Karpas-422 (cell line): ENCODE measurements at regions not wholly inside any gene's neighbourhood (a gene's known extent, or its start where the extent isn't known, plus 50 kb on each side); places are given as distances from the start of the nearest gene placed in this dataset.
"Not testable (repeated sequence)": the region's sequence is repeated elsewhere in the genome, so short reads cannot be mapped to it uniquely, and the experiment has no call there.

Experiments
- DNase-seq: peaks from one replicate; pipeline ENCODE4 v3.0.0-alpha.2; 2015
- H2AFZ ChIP-seq: fragments of 200-600 bp; sonication (generic); 2 replicates; pipeline ENCODE4 v1.6.1; 2014; ENCODE audit warnings: antibody characterized with exemption, low read length, mixed read lengths
- H3K27ac ChIP-seq: fragments of 200-600 bp; sonication (generic); 2 replicates; pipeline ENCODE4 v1.5.1; 2014; ENCODE audit warnings: mild to moderate bottlenecking, low read length, moderate library complexity
- H3K27me3 ChIP-seq: fragments of 200-600 bp; sonication (generic); 2 replicates; pipeline ENCODE4 v1.6.1; 2014; ENCODE audit warnings: low read length, mixed read lengths
- H3K36me3 ChIP-seq: fragments of 200-600 bp; sonication (generic); 2 replicates; pipeline ENCODE4 v1.6.1; 2014; ENCODE audit warnings: low read length, mixed read lengths; ENCODE audit not compliant: insufficient read depth
- H3K4me1 ChIP-seq: fragments of 200-600 bp; sonication (generic); 2 replicates; pipeline ENCODE4 v1.6.1; 2014; ENCODE audit warnings: mild to moderate bottlenecking, low read length, mixed read lengths
- H3K4me2 ChIP-seq: fragments of 200-600 bp; sonication (generic); 2 replicates; pipeline ENCODE4 v1.6.1; 2014; ENCODE audit warnings: low read length, low read depth, mild to moderate bottlenecking; ENCODE audit not compliant: poor library complexity, severe bottlenecking
- H3K4me3 ChIP-seq: fragments of 200-600 bp; sonication (generic); 2 replicates; pipeline ENCODE4 v1.5.1; 2014; ENCODE audit warnings: mild to moderate bottlenecking, antibody characterized with exemption, low read length, mixed read lengths
- H3K79me2 ChIP-seq: fragments of 200-600 bp; sonication (generic); 2 replicates; pipeline ENCODE4 v1.6.1; 2014; ENCODE audit warnings: mild to moderate bottlenecking, low read length, mixed read lengths
- H3K9ac ChIP-seq: fragments of 200-600 bp; sonication (generic); 2 replicates; pipeline ENCODE4 v1.6.0; 2014; ENCODE audit warnings: low read length
- H3K9me2 ChIP-seq: fragments of 200-600 bp; sonication (generic), shearing (Covaris generic); replicated peaks from 2 replicates; pipeline ENCODE4 v1.6.0; 2014; ENCODE audit warnings: mild to moderate bottlenecking, low read length, moderate library complexity; ENCODE audit not compliant: insufficient read depth
- H3K9me3 ChIP-seq: fragments of 300-700, 200-600 bp; sonication (generic); 2 replicates; pipeline ENCODE4 v1.6.1; 2014; ENCODE audit warnings: low read length, mixed read lengths
- H4K20me1 ChIP-seq: fragments of 200-600 bp; sonication (generic); 2 replicates; pipeline ENCODE4 v1.6.1; 2014; ENCODE audit warnings: mild to moderate bottlenecking, antibody characterized with exemption, low read length, low read depth; ENCODE audit not compliant: insufficient read depth

DNA sequence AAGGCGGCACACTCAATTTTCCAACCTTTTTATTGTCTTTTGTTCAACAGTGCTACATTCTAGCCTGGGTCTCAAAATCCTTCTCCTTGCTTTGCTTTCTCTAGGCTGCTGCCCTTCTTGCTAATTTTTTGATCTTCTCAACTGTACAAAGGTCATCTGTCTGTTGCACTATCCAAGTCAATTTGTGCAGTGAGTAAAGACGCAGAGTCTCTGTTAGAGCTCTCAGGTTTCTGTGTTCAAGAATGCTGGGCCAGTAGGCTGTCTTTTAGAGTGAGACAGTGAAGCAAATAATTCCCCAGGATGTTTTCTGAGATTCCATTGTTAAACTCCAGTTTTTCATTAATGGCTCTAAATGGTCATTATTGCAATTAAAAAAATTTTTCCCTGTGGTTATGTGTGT lies 255.7 kb upstream of the ACTBL2 start:
- Histone ChIP-seq H3K9me3 (no peaks in the 10 kb centered on the region), H3K27me3 (no peaks in the 10 kb centered on the region), H3K36me3 (no peaks in the 10 kb centered on the region), H3K9me2 (no peaks in the 10 kb centered on the region), H2AFZ (no peak overlapping the region), H3K4me2 (no peak overlapping the region), H3K4me1 (no peaks in the 10 kb centered on the region), H4K20me1 (no peaks in the 10 kb centered on the region), H3K4me3 (no peak overlapping the region), H3K9ac (no peak overlapping the region), H3K27ac (no peak overlapping the region), H3K79me2 (no peaks in the 10 kb centered on the region)
- no peak for DNase-seq

DNA sequence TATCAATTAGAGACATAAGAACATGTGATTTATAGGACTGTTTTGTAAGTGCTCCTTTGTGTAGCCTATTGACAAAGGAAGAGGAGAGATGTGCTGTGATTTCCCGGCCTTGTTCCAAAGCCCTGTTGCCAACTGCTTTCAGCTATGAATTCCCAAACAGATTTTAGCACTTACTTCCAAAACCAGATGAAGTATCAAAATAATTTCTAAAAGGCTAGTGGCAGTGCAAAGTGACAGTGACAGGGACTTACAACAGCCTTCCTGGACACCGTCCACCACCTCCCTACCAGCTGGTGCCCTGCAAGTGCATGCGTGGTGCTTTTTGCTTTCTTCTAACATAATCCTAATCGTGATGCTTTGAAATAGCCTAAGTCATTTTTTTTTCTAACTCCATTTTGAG lies 254.1 kb upstream of the ACTBL2 start:
- Histone ChIP-seq H3K4me1 (no peaks in the 10 kb centered on the region), H3K4me3 (no peak overlapping the region), H4K20me1 (no peaks in the 10 kb centered on the region), H3K79me2 (no peaks in the 10 kb centered on the region), H3K4me2 (no peak overlapping the region), H2AFZ (no peak overlapping the region), H3K27me3 (no peaks in the 10 kb centered on the region), H3K9me2 (no peaks in the 10 kb centered on the region), H3K27ac (no peak overlapping the region), H3K36me3 (no peaks in the 10 kb centered on the region), H3K9me3 (no peaks in the 10 kb centered on the region), H3K9ac (no peak overlapping the region)
- DNase-seq, result no peak

DNA sequence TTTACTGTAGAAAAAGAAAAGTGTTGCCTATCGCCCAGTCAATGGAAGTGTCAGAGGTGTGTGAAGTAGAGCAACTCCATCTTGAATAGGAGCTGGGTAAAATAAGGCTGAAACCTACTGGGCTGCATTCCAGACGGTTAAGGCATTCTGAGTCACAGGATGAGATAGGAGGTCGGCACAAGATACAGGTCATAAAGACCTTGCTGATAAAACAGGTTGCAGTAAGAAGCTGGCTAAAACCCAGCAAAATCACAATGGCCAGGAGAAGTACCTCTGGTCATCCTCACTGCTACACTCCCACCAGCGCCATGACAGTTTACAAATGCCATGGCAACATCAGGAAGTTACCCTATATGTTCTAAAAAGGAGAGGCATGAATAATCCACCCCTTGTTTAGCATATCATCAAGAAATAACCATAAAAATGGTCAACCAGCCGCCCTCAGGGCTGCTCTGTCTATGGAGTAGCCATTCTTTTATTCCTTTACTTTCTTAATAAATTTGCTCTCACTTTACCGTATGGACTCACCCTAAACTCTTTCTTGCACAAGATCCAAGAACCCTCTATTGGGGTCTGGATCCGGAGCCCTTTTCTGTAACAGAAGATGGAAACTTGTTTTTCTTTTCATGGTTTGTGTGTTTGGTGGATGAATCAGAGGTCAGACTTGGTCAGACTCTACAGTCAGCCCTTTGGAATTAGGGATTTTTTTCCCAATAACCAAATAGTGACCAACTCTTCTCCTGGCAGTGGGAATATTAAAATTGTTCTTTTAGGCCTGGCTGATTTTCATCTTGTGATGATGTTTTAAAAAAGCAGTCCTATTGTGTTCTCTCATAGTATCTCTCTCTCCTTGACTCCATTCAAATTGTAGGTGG lies 252.9 kb upstream of the ACTBL2 start:
- not testable (repeated sequence) for H3K4me2 ChIP-seq, H3K36me3 ChIP-seq, H2AFZ ChIP-seq, H3K79me2 ChIP-seq, H4K20me1 ChIP-seq, H3K9ac ChIP-seq, H3K27ac ChIP-seq, DNase-seq, H3K9me2 ChIP-seq, H3K4me3 ChIP-seq, H3K4me1 ChIP-seq, H3K27me3 ChIP-seq, H3K9me3 ChIP-seq

DNA sequence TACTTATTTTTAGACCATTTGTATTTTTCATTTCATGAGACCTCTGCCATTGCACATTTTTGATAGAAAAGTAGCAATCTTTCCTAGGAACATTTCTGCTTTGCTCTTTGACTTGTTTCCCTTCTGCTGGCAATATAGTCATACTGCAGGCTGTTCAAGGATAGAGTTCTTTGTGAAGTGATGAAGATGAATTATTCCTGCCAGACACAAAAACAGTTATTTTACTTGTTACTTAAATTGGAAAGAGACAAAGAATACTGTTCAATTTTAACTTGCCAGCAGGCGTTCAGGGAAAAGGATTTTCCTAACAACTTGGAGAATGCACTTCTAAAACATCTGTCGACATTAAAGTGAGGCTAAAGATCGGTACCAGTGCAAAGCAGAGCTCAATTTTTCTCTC lies 251.7 kb upstream of the ACTBL2 start:
- no peaks in the 10 kb centered on the region for H4K20me1 ChIP-seq
- H2AFZ ChIP-seq, result no peak overlapping the region
- no peaks in the 10 kb centered on the region for H3K4me1 ChIP-seq
- no peaks in the 10 kb centered on the region for H3K79me2 ChIP-seq
- H3K27me3 ChIP-seq, result no peaks in the 10 kb centered on the region
- no peak overlapping the region for H3K9ac ChIP-seq
- no peak overlapping the region for H3K4me3 ChIP-seq
- no peak overlapping the region for H3K4me2 ChIP-seq
- no peak overlapping the region for H3K27ac ChIP-seq
- no peaks in the 10 kb centered on the region for H3K9me2 ChIP-seq
- no peak for DNase-seq
- no peaks in the 10 kb centered on the region for H3K36me3 ChIP-seq
- no peaks in the 10 kb centered on the region for H3K9me3 ChIP-seq

DNA sequence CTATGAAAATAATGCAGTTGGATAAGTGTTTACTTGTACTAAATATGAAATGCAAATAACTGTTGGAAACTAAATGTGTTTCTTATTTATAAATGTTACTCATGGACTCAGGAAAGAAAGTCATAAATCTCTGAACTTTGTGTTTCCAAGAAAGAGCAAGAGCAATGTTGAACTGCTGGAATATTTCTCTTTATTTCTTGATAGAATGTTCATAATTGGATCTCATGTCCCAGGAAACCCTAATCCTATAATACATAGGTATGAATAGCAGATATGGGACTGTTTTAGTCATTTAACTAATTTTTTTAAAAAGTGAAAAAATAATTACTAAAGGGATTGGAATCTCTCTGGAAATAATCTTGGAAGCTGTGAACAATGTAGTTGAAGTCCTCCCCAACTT lies 245.0 kb upstream of the ACTBL2 start:
- Histone ChIP-seq H3K4me3 (no peak overlapping the region), H3K27me3 (no peaks in the 10 kb centered on the region), H3K9ac (no peak overlapping the region), H4K20me1 (no peaks in the 10 kb centered on the region), H2AFZ (no peak overlapping the region), H3K27ac (no peak overlapping the region), H3K36me3 (no peaks in the 10 kb centered on the region), H3K4me2 (no peak overlapping the region), H3K79me2 (no peaks in the 10 kb centered on the region), H3K9me2 (no peaks in the 10 kb centered on the region), H3K4me1 (no peaks in the 10 kb centered on the region), H3K9me3 (no peaks in the 10 kb centered on the region)
- no peak for DNase-seq

DNA sequence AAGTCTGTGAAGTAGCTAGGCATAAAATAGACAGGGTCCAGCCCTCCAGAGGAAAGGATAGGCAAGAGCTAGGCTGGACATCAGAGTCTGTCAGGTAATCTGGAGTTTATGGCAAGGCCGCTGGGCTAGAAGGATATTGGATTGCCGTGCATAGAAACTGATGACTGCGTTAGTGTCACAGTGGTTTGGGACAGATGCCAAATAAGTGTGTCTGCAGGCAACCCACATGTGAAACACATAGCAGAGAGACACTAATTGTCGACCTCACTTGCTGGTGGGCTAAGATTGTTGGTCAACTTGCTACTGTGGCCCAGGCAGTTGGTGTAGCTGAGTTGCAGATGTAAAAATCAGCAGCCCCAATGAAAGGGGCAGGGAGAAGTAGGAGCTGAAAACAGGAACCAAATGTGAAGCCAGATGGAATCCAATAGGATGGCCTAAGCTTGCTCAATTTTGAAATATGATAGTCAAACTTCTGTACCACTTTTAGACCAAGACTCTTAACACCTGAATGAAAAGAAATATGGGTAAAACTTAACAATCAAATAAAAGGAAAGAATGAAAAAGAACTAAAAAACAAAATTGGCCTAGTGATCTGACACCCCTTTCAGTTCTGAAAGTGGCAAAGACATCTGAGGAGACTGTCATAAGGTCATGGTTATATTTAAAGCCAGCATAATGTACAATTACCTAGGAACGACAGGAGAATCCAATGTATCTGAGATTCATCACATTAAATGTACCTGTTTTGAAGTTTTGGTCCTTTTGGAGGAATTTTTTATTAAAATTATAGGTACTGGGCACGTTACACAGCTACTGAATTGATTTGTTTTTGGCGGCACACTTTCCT lies 243.3 kb upstream of the ACTBL2 start:
- no peak overlapping the region for H2AFZ ChIP-seq
- H3K27ac ChIP-seq, result no peak overlapping the region
- H3K9ac ChIP-seq, result no peak overlapping the region
- no peaks in the 10 kb centered on the region for H3K4me1 ChIP-seq
- no peaks in the 10 kb centered on the region for H3K9me2 ChIP-seq
- no peaks in the 10 kb centered on the region for H3K9me3 ChIP-seq
- H3K4me3 ChIP-seq, result no peak overlapping the region
- H3K27me3 ChIP-seq, result no peaks in the 10 kb centered on the region
- no peaks in the 10 kb centered on the region for H3K79me2 ChIP-seq
- no peaks in the 10 kb centered on the region for H4K20me1 ChIP-seq
- DNase-seq, result no peak
- H3K4me2 ChIP-seq, result no peak overlapping the region
- H3K36me3 ChIP-seq, result no peaks in the 10 kb centered on the region

DNA sequence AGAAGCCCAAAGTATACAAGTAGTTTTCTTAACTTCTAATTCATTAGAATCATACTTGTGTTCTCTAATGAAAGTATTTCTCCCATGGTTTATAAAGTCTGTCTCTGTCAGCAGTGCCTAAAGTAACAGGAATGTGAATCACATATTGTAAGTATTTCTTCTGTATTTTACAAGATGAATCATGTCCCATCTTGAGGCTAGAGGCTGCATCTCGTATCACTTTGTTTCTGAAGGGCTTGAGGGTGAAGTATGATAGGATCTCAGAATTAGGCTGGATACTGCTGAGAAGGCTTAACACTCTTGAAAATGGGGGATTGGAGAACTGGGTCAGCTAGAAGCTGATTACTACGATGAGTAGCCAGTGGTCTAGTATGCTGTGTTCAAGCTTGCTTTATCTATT lies 242.2 kb upstream of the ACTBL2 start:
- no peaks in the 10 kb centered on the region for H3K9me3 ChIP-seq
- H3K4me3 ChIP-seq, result no peak overlapping the region
- no peak overlapping the region for H2AFZ ChIP-seq
- H3K4me2 ChIP-seq, result no peak overlapping the region
- no peak overlapping the region for H3K9ac ChIP-seq
- H3K36me3 ChIP-seq, result no peaks in the 10 kb centered on the region
- no peaks in the 10 kb centered on the region for H3K4me1 ChIP-seq
- no peak for DNase-seq
- no peak overlapping the region for H3K27ac ChIP-seq
- no peaks in the 10 kb centered on the region for H4K20me1 ChIP-seq
- H3K27me3 ChIP-seq, result no peaks in the 10 kb centered on the region
- no peaks in the 10 kb centered on the region for H3K9me2 ChIP-seq
- H3K79me2 ChIP-seq, result no peaks in the 10 kb centered on the region

DNA sequence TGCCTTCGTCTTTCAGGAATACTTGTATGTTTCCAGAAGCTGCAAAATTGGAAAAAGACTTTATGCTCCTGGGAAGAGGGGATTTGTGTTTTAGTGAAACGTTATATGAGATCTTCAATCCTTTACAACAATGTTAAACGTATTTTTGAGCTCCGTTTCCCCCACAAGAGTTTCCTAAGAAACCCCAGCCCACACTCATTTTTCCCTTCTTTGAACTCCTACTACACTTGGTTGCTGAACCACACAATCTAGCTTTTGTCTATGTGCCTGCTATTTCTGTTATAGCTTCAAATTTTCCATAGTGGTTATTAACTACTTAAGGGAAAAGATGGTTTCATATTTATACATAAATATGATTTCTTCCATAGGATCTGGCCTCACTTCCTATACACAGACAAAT lies 238.6 kb upstream of the ACTBL2 start:
- Histone ChIP-seq H3K9ac (no peak overlapping the region), H3K4me1 (no peaks in the 10 kb centered on the region), H3K4me3 (no peak overlapping the region), H3K27me3 (no peaks in the 10 kb centered on the region), H2AFZ (no peak overlapping the region; the same call in 1 of the 2 replicates), H3K36me3 (no peaks in the 10 kb centered on the region), H3K4me2 (no peak overlapping the region), H3K9me3 (no peaks in the 10 kb centered on the region), H3K27ac (no peak overlapping the region), H3K9me2 (no peaks in the 10 kb centered on the region), H3K79me2 (no peaks in the 10 kb centered on the region), H4K20me1 (no peaks in the 10 kb centered on the region)
- no peak for DNase-seq
